ENCODE measurements at regions not wholly inside any gene's neighbourhood (a gene's known extent, or its start where the extent isn't known, plus 50 kb on each side); places are given as distances from the start of the nearest gene placed in this dataset.

- no peaks in the 10 kb centered on the region for H3K9me3 ChIP-seq
- no peak for TF ChIP-seq EP300 (IDR thresholded peaks at IDR 0.05)
- no peak for TF ChIP-seq POLR2A (IDR thresholded peaks at IDR 0.05)
- TF ChIP-seq CTCF (IDR thresholded peaks at IDR 0.05): no peak
- H3K36me3 ChIP-seq: no peaks in the 10 kb centered on the region
- H3K4me3 ChIP-seq: no peak overlapping the region
- no peak overlapping the region for H3K27ac ChIP-seq
- no peak for DNase-seq (ENCODE audit: low spot score in 2 of 2)
- H3K4me1 ChIP-seq: no peaks in the 10 kb centered on the region
- WGBS, 2 donors: 59 to 64% methylated on average over 2 of the region's 2 CpGs
- no peaks in the 10 kb centered on the region for H3K27me3 ChIP-seq
Measured at GRCh38 chr7:53398566-53398965, 363.1 kb downstream of the POM121L12 start.

- Histone ChIP-seq H3K36me3 (no peaks in the 10 kb centered on the region), H3K27ac (no peak overlapping the region), H3K4me3 (no peak overlapping the region), H3K4me1 (no peaks in the 10 kb centered on the region), H3K27me3 (no peaks in the 10 kb centered on the region), H3K9me3 (no peaks in the 10 kb centered on the region)
- 86 to 88% methylated on average over 2 of the region's 2 CpGs for WGBS, 2 donors
- TF ChIP-seq EP300 (IDR thresholded peaks at IDR 0.05) (no peak), POLR2A (IDR thresholded peaks at IDR 0.05) (no peak), CTCF (IDR thresholded peaks at IDR 0.05) (no peak)
- DNase-seq (ENCODE audit: low spot score in 2 of 2): no peak
Measured at GRCh38 chr7:53413021-53413420, 377.6 kb downstream of the POM121L12 start.

- WGBS, 2 donors: 93 to 94% methylated on average over 2 of the region's 2 CpGs
- Histone ChIP-seq H3K27ac (no peak overlapping the region), H3K9me3 (no peaks in the 10 kb centered on the region), H3K36me3 (no peaks in the 10 kb centered on the region), H3K27me3 (no peaks in the 10 kb centered on the region), H3K4me1 (no peaks in the 10 kb centered on the region), H3K4me3 (no peak overlapping the region)
- DNase-seq (ENCODE audit: low spot score in 2 of 2): no peak
- TF ChIP-seq CTCF (IDR thresholded peaks at IDR 0.05) (no peak), POLR2A (IDR thresholded peaks at IDR 0.05) (no peak)
Measured at GRCh38 chr7:53415816-53416215, 380.4 kb downstream of the POM121L12 start.

DNA sequence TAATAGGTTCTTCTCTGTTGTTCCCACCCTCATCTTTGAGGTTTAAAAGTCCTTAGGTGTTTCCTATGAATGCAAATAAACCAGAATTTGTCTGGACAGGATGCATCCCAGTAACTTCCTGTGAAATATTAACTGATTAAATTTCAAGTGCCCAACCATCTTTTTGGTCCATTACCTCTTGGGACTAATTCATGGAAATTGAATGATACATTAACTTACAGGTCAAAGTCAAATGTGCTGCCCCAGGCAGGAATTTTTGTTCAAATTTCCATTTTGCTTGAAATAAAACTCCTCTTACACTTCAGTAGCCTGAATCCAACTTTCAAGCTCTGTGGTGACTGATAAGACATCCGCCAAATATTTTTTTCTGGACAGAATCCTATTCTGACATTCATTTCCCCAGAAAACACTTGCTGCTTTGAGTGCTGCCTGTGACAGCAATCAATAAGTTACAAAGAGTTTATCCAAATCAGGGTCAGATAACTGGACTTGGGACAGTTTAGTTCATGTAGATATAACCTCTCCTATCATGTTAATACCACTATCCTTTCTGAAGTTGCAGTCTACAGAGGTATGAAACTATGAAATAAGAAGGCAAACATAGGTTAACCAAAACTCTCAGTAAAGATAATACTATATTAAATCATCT, 383.5 kb downstream of the POM121L12 start:
- no peak for DNase-seq (ENCODE audit: low spot score in 2 of 2)
- Histone ChIP-seq H3K4me3 (no peak overlapping the region), H3K27ac (no peak overlapping the region), H3K36me3 (no peaks in the 10 kb centered on the region), H3K9me3 (no peaks in the 10 kb centered on the region), H3K27me3 (no peaks in the 10 kb centered on the region), H3K4me1 (no peaks in the 10 kb centered on the region)
- TF ChIP-seq CTCF (IDR thresholded peaks at IDR 0.05) (no peak), EP300 (IDR thresholded peaks at IDR 0.05) (no peak), POLR2A (IDR thresholded peaks at IDR 0.05) (no peak)
- 67 to 77% methylated on average over 1 of the region's 1 CpG for WGBS, 2 donors

DNA sequence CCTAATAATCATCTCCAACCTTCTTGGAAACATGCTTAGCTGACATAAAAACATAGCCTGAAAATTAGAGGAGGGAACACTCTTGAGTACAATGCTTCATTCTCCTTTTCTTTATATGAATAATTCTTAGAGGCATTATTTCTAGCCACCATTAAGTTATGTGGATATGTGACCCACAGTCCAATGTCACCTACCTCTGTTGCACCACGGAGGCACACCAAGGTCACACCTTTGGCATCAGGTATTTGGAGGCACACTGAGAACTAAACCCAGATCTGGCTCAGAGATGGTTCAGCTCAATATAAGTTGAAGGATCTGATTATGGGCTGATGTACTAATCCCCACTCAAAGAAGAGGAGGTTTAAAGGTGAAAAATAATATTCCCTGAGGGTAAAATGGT, 385.1 kb downstream of the POM121L12 start:
- Histone ChIP-seq H3K9me3 (no peaks in the 10 kb centered on the region), H3K4me3 (no peak overlapping the region), H3K27me3 (no peaks in the 10 kb centered on the region), H3K36me3 (no peaks in the 10 kb centered on the region), H3K4me1 (no peaks in the 10 kb centered on the region), H3K27ac (no peak overlapping the region)
- TF ChIP-seq CTCF (IDR thresholded peaks at IDR 0.05) (no peak), EP300 (IDR thresholded peaks at IDR 0.05) (no peak), POLR2A (IDR thresholded peaks at IDR 0.05) (no peak)
- no peak for DNase-seq (ENCODE audit: low spot score in 2 of 2)
- WGBS, 2 donors: 48 to 71% methylated on average over 1 of the region's 1 CpG
